ENCODE measurements at regions not wholly inside any gene's neighbourhood (a gene's known extent, or its start where the extent isn't known, plus 50 kb on each side); places are given as distances from the start of the nearest gene placed in this dataset.

GRCh38 chr4:55272102-55272501 lies 73.9 kb upstream of the SRD5A3 start:
- DNase-seq (ENCODE audit: low read depth, low spot score) = no peak
- Histone ChIP-seq H4K20me1 (replicated peaks; ENCODE audit: control insufficient read depth, extremely low read depth, insufficient read depth, low read length) (no peaks in the 10 kb centered on the region), H2AFZ (ENCODE audit: low read depth, low read length) (no peak overlapping the region), H3K79me2 (ENCODE audit: control insufficient read depth, insufficient read depth, low read length) (no peaks in the 10 kb centered on the region), H3K4me2 (ENCODE audit: insufficient read depth, low read length) (no peak overlapping the region), H3K4me3 (replicated peaks in 1 of 3; ENCODE audit: insufficient read depth in 1 of 3, low read depth in 1 of 3, low read length in 3 of 3) (no peak overlapping the region), H3K36me3 (ENCODE audit: control insufficient read depth in 2 of 2, extremely low read depth in 1 of 2, insufficient read depth in 2 of 2, low read length in 2 of 2) (no peaks in the 10 kb centered on the region), H3K4me1 (ENCODE audit: control insufficient read depth, extremely low read depth, insufficient read depth, low read length) (peaks cover 13% of the 10 kb centered on the region), H3K9ac (replicated peaks; ENCODE audit: extremely low read depth, insufficient read depth, low read length) (no peak overlapping the region), H3K27me3 (ENCODE audit: control insufficient read depth in 2 of 2, insufficient read depth in 2 of 2, low read length in 2 of 2) (peaks cover 5 to 8% of the 10 kb centered on the region in 2 experiments), H3K9me1 (replicated peaks; ENCODE audit: control insufficient read depth, extremely low read depth, insufficient read depth, low read length) (no peaks in the 10 kb centered on the region), H3K9me3 (replicated peaks; ENCODE audit: control insufficient read depth, insufficient read depth, low read length) (no peaks in the 10 kb centered on the region), H3K27ac (ENCODE audit: insufficient read depth, low read depth, low read length) (no peak overlapping the region)
- CTCF ChIA-PET = interaction anchor here (2.1 kb wide), 1 partner anchor 20 kb away, joined by 5 read pairs; no protein-coding TSS in a partner anchor
- no TSS peak for BruUV-seq (replicated peaks)
- TF ChIP-seq, protein P1, sequence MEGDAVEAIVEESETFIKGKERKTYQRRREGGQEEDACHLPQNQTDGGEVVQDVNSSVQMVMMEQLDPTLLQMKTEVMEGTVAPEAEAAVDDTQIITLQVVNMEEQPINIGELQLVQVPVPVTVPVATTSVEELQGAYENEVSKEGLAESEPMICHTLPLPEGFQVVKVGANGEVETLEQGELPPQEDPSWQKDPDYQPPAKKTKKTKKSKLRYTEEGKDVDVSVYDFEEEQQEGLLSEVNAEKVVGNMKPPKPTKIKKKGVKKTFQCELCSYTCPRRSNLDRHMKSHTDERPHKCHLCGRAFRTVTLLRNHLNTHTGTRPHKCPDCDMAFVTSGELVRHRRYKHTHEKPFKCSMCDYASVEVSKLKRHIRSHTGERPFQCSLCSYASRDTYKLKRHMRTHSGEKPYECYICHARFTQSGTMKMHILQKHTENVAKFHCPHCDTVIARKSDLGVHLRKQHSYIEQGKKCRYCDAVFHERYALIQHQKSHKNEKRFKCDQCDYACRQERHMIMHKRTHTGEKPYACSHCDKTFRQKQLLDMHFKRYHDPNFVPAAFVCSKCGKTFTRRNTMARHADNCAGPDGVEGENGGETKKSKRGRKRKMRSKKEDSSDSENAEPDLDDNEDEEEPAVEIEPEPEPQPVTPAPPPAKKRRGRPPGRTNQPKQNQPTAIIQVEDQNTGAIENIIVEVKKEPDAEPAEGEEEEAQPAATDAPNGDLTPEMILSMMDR (IDR thresholded peaks at IDR 0.05; ENCODE audit: extremely low read depth in 1 of 2, insufficient read depth in 1 of 2, low read depth in 1 of 2, low read length in 2 of 2) = no peak
- TF ChIP-seq GATA2 (IDR thresholded peaks at IDR 0.05; ENCODE audit: insufficient read depth, insufficient read length, low read depth, low read length) (no peak), EZH2 (IDR thresholded peaks at IDR 0.05; ENCODE audit: borderline replicate concordance, low read depth, low read length, severe bottlenecking) (no peak), POLR2AphosphoS5 (IDR thresholded peaks at IDR 0.05; ENCODE audit: insufficient read depth, low read depth, low read length) (no peak), FOS (IDR thresholded peaks at IDR 0.05; ENCODE audit: borderline replicate concordance, insufficient read depth, low read length) (no peak), MYC (IDR thresholded peaks at IDR 0.05; ENCODE audit: low read depth, low read length) (no peak), MAX (IDR thresholded peaks at IDR 0.05; ENCODE audit: insufficient read depth, insufficient read length) (no peak), POLR2A (IDR thresholded peaks at IDR 0.05; ENCODE audit: low read depth, low read length) (no peak), JUN (IDR thresholded peaks at IDR 0.05; ENCODE audit: borderline replicate concordance, insufficient read depth, insufficient read length, low read depth) (no peak)
- no peak for FAIRE-seq
- intact Hi-C loops (cut with micrococcal nuclease) = no loop called here
- POLR2A ChIA-PET = no interaction called here
- dilution Hi-C loops (cut with MboI; ENCODE audit: extremely low pct_ligation_motif_present, low sequenced_read_pairs) = no loop called here

All from endothelial cell of umbilical vein (primary cell).